Fibroblast of pulmonary artery (primary cell): ENCODE measurements at regions not wholly inside any gene's neighbourhood (a gene's known extent, or its start where the extent isn't known, plus 50 kb on each side); places are given as distances from the start of the nearest gene placed in this dataset.

Experiments used
- DNase-seq: peaks from one replicate; pipeline ENCODE4 v3.0.0-alpha.2; 2010; ENCODE audit warnings: low read depth
- H3K4me3 ChIP-seq: replicated peaks from 2 replicates; pipeline ENCODE4 v1.5.1; 2011; ENCODE audit warnings: low read depth, mild to moderate bottlenecking, control low read depth, low read length, moderate library complexity
- TF ChIP-seq, protein P1 (sequence below): IDR thresholded peaks from 2 replicates; pipeline ENCODE4 v1.5.1; 2011; ENCODE audit warnings: mild to moderate bottlenecking, control low read depth, low read length, inconsistent platforms; ENCODE audit errors: missing control alignments

GRCh38 chr16:5870886-5871691 lies 773.5 kb upstream of the EEF2KMT start:
- H3K4me3 ChIP-seq: no peak overlapping the region

GRCh38 chr16:5867250-5867649 lies 769.7 kb upstream of the EEF2KMT start:
- no peak overlapping the region for H3K4me3 ChIP-seq
- no peak for DNase-seq
- TF ChIP-seq, protein P1, sequence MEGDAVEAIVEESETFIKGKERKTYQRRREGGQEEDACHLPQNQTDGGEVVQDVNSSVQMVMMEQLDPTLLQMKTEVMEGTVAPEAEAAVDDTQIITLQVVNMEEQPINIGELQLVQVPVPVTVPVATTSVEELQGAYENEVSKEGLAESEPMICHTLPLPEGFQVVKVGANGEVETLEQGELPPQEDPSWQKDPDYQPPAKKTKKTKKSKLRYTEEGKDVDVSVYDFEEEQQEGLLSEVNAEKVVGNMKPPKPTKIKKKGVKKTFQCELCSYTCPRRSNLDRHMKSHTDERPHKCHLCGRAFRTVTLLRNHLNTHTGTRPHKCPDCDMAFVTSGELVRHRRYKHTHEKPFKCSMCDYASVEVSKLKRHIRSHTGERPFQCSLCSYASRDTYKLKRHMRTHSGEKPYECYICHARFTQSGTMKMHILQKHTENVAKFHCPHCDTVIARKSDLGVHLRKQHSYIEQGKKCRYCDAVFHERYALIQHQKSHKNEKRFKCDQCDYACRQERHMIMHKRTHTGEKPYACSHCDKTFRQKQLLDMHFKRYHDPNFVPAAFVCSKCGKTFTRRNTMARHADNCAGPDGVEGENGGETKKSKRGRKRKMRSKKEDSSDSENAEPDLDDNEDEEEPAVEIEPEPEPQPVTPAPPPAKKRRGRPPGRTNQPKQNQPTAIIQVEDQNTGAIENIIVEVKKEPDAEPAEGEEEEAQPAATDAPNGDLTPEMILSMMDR: no peak

More at GRCh38 chr16:5870886-5871691, 773.5 kb upstream of the EEF2KMT start:
- TF ChIP-seq, protein P1: no peak
- DNase-seq: no peak

GRCh38 chr16:5865236-5865635 lies 767.6 kb upstream of the EEF2KMT start:
- TF ChIP-seq, protein P1: no peak
- no peak for DNase-seq
- H3K4me3 ChIP-seq: no peak overlapping the region

- TF ChIP-seq, protein P1: no peak
- DNase-seq: no peak
- H3K4me3 ChIP-seq: no peak overlapping the region
Measured at GRCh38 chr16:5863071-5863606, 765.5 kb upstream of the EEF2KMT start.

GRCh38 chr16:5862103-5862840 lies 764.7 kb upstream of the EEF2KMT start:
- no peak overlapping the region for H3K4me3 ChIP-seq
- TF ChIP-seq, protein P1: no peak
- no peak for DNase-seq

GRCh38 chr16:5861241-5861640 lies 763.6 kb upstream of the EEF2KMT start:
- DNase-seq: no peak
- TF ChIP-seq, protein P1: no peak
- no peak overlapping the region for H3K4me3 ChIP-seq
